22Rv1 (cell line): ENCODE measurements at regions not wholly inside any gene's neighbourhood (a gene's known extent, or its start where the extent isn't known, plus 50 kb on each side); places are given as distances from the start of the nearest gene placed in this dataset.

Source experiments
- ZFX ChIP-seq: fragments of 450-650 bp; IDR thresholded peaks from 2 replicates; pipeline ENCODE4 v1.6.1; 2017; ENCODE audit warnings: antibody characterized with exemption, borderline replicate concordance
- TF ChIP-seq, protein P1 (sequence below): fragments of 450-650 bp; IDR thresholded peaks from 2 replicates; pipeline ENCODE4 v1.5.1; 2017; ENCODE audit warnings: mild to moderate bottlenecking

GRCh38 chr2:57386305-57386704 is 660.3 kb upstream of the VRK2 start:
- TF ChIP-seq, protein P1, sequence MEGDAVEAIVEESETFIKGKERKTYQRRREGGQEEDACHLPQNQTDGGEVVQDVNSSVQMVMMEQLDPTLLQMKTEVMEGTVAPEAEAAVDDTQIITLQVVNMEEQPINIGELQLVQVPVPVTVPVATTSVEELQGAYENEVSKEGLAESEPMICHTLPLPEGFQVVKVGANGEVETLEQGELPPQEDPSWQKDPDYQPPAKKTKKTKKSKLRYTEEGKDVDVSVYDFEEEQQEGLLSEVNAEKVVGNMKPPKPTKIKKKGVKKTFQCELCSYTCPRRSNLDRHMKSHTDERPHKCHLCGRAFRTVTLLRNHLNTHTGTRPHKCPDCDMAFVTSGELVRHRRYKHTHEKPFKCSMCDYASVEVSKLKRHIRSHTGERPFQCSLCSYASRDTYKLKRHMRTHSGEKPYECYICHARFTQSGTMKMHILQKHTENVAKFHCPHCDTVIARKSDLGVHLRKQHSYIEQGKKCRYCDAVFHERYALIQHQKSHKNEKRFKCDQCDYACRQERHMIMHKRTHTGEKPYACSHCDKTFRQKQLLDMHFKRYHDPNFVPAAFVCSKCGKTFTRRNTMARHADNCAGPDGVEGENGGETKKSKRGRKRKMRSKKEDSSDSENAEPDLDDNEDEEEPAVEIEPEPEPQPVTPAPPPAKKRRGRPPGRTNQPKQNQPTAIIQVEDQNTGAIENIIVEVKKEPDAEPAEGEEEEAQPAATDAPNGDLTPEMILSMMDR = no peak
- TF ChIP-seq ZFX = no peak
